ENCODE measurements at regions not wholly inside any gene's neighbourhood (a gene's known extent, or its start where the extent isn't known, plus 50 kb on each side); places are given as distances from the start of the nearest gene placed in this dataset.

- Histone ChIP-seq H3K27me3 (replicated peaks in 1 of 4; ENCODE audit: control insufficient read depth in 3 of 4, extremely low read depth in 1 of 4, insufficient read depth in 3 of 4, low read length in 3 of 4) (no peaks in the 10 kb centered on the region), H3K27ac (ENCODE audit: low read depth, low read length) (no peak overlapping the region), H2BK20ac (ENCODE audit: low read length) (no peak overlapping the region), H4K8ac (ENCODE audit: extremely low read depth, insufficient read depth, low read length) (no peak overlapping the region), H3K18ac (ENCODE audit: extremely low read depth, low read length) (no peak overlapping the region), H2BK15ac (ENCODE audit: low read length) (no peak overlapping the region), H2AFZ (ENCODE audit: low read length) (no peak overlapping the region), H3K23me2 (ENCODE audit: low read depth, low read length) (no peaks in the 10 kb centered on the region), H3K36me3 (ENCODE audit: control insufficient read depth in 2 of 4, insufficient read depth in 4 of 4, low read length in 3 of 4) (no peaks in the 10 kb centered on the region), H3K4me1 (replicated peaks in 1 of 4; ENCODE audit: control insufficient read depth in 3 of 4, insufficient read depth in 4 of 4, low read length in 3 of 4) (no peaks in the 10 kb centered on the region), H2BK5ac (ENCODE audit: low read depth, low read length) (no peak overlapping the region), H3K79me2 (ENCODE audit: control insufficient read depth in 1 of 2, insufficient read depth in 2 of 2, low read length in 2 of 2) (no peaks in the 10 kb centered on the region), H2BK120ac (replicated peaks; ENCODE audit: low read depth, low read length) (no peak overlapping the region), H2AK5ac (ENCODE audit: low read depth, low read length) (no peak overlapping the region), H4K91ac (replicated peaks; ENCODE audit: insufficient read length, low read length) (no peak overlapping the region), H2BK12ac (ENCODE audit: low read depth, low read length) (no peak overlapping the region), H3K4ac (replicated peaks; ENCODE audit: insufficient read length, low read depth, low read length) (no peak overlapping the region), H3K14ac (ENCODE audit: insufficient read length) (no peak overlapping the region), H3K56ac (replicated peaks; ENCODE audit: insufficient read length, low read depth, low read length) (no peak overlapping the region), H4K20me1 (replicated peaks in 1 of 2; ENCODE audit: control insufficient read depth in 1 of 2, insufficient read depth in 2 of 2, low read length in 2 of 2) (no peaks in the 10 kb centered on the region), H3K9ac (replicated peaks in 1 of 4; ENCODE audit: extremely low read depth in 1 of 4, low read depth in 3 of 4, low read length in 3 of 4) (no peak overlapping the region), H3K23ac (ENCODE audit: insufficient read length) (no peak overlapping the region), H3K9me3 (ENCODE audit: insufficient read depth in 2 of 2, low read depth in 1 of 2, low read length in 1 of 2) (peaks cover 0 to 2% of the 10 kb centered on the region in 2 experiments; a peak in 1 of 4 replicates), H3K4me2 (ENCODE audit: insufficient read depth in 1 of 2, low read depth in 2 of 2, low read length in 2 of 2) (no peak overlapping the region), H3K79me1 (ENCODE audit: low read depth, low read length) (no peaks in the 10 kb centered on the region), H4K5ac (ENCODE audit: insufficient read length, low read depth, low read length) (no peak overlapping the region), H3K4me3 (ENCODE audit: extremely low read depth in 1 of 4, insufficient read depth in 2 of 4, low read depth in 3 of 4, low read length in 4 of 4) (no peak overlapping the region)
- TF ChIP-seq PHF8 (conservative IDR thresholded peaks at IDR 0.05; ENCODE audit: low read depth, low read length) (no peak), POLR2A (IDR thresholded peaks at IDR 0.05; ENCODE audit: control extremely low read depth in 1 of 2, low read depth in 2 of 2, low read length in 2 of 2) (no peak), KDM1A (IDR thresholded peaks at IDR 0.05; ENCODE audit: borderline replicate concordance, low read length) (no peak), HDAC6 (IDR thresholded peaks at IDR 0.05; ENCODE audit: low read depth, low read length) (no peak), ATF2 (IDR thresholded peaks at IDR 0.05; ENCODE audit: low read length) (no peak), TAF1 (IDR thresholded peaks at IDR 0.05; ENCODE audit: low read depth, low read length) (no peak), SP4 (IDR thresholded peaks at IDR 0.05; ENCODE audit: low read length) (no peak), NRF1 (IDR thresholded peaks at IDR 0.05; ENCODE audit: low read depth, low read length) (no peak), GABPA (IDR thresholded peaks at IDR 0.05; ENCODE audit: borderline replicate concordance, insufficient read depth, low read length) (no peak), CBX8 (IDR thresholded peaks at IDR 0.05; ENCODE audit: borderline replicate concordance, low read depth, low read length) (no peak), KDM5A (IDR thresholded peaks at IDR 0.05; ENCODE audit: low read length) (no peak), RBBP5 (IDR thresholded peaks at IDR 0.05; ENCODE audit: borderline replicate concordance, low read depth, low read length) (no peak), TAF7 (optimal IDR thresholded peaks at IDR 0.05; ENCODE audit: borderline replicate concordance, low read depth, low read length) (no peak), BCL11A (IDR thresholded peaks at IDR 0.05; ENCODE audit: low read depth in 2 of 2, low read length in 2 of 2) (no peak)
- FAIRE-seq: no peak
- POLR2A ChIA-PET (ENCODE audit: partially characterized antibody): no interaction called here
- DNase-seq (ENCODE audit: low read depth in 1 of 2, low spot score in 2 of 2): no peak
- CTCF ChIA-PET (ENCODE audit: partially characterized antibody): no interaction called here
- WGBS, 2 experiments (ENCODE audit: extremely low coverage in 1 of 2, insufficient coverage in 1 of 2, insufficient read length in 1 of 2, insufficient replicate concordance in 2 of 2, low coverage in 1 of 2, low lambda C conversion rate in 2 of 2, missing lambda C conversion rate in 1 of 2): 92% methylated on average over 2 of the region's 2 CpGs; no CpG with 5 or more reads in 1 of the 2 experiments
Observed at GRCh38 chr7:46450425-46450824, 529.4 kb upstream of the IGFBP3 start.

Measured in H1 (cell line).